NCI-H1417 (cell line): ENCODE measurements at regions not wholly inside any gene's neighbourhood (a gene's known extent, or its start where the extent isn't known, plus 50 kb on each side); places are given as distances from the start of the nearest gene placed in this dataset.
"Not testable (repeated sequence)": the region's sequence is repeated elsewhere in the genome, so short reads cannot be mapped to it uniquely, and the experiment has no call there.

ENCODE experiments used
- DNase-seq, 3 experiments: peaks; one replicate each; lab custom pipeline; 2025; lab: John Stamatoyannopoulos, UW

DNA sequence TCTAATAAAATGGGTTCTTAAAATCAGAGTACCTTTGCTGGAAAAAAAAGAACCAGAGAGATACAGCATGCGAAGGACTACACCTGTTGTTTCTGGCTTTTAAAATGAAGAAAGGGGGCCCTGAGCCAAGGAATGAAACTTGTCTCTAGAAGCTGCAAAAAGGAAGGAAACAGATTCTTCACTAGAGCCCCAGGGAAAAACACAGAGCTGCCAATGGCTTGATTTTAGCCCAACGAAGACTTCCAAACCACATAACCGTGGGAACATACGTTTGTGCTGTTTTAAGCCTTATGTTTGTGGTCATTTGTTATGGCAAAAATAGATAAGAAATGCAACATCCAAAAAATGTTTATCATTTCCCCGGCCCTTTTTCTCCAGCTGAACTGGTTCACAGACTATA lies 780.0 kb downstream of the SORCS1 start:
- no peak for DNase-seq

DNA sequence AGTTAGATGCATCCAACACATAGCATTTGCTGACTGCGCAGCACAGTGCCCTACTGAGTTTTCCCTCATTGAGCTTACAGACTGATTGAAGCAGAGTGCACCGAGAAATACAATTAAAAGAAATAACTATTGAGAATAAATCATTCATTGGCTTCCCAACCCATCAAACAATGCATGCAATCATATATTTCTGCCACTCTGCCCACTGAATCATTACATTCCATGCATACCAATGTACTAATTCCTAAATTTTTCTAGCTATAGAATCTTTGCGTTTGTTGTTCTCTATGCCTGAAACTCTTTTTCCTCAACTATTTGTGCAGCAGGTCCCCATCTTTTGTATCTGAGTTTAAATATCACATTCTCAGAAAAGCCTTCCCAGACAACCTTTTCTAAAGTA lies 783.8 kb downstream of the SORCS1 start:
- no peak for DNase-seq

DNA sequence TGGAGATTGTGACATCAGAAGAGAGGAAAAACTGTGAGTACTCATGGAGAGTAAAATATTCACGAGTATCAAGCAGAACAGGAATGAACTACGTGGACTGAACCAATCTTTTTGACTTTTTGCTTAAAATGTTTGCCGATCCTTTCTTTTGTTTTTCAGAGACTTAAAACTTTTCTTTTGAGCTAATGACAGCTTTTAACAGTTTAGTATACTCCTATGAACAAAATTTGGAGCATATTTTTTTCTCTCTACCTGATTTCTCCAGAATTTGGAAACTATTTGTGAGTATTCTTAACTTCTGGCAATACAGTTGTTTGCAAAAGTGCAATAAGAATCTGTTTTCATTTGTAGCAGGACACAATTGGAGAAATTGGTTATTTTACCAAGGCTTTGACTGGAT lies 786.3 kb downstream of the SORCS1 start:
- no peak for DNase-seq

DNA sequence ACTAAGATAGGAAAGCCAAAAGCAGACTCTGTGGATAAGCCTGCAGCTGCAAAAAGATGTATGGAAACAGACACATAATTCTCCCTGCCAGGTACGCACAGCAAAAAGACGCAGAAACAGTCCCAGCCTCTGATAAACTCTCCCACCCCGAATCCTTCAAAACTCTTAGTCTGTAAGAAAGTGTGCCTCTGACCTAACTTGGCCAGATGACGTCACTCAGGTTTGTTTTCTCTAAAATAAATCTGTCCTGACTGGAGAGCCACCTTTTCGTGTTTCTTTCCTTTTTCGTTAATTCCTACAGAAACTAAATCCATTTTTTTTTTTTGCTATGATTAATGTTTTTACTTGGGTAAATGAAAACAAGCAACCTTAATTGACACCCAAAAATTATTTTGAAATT lies 793.8 kb downstream of the SORCS1 start:
- DNase-seq: no peak

DNA sequence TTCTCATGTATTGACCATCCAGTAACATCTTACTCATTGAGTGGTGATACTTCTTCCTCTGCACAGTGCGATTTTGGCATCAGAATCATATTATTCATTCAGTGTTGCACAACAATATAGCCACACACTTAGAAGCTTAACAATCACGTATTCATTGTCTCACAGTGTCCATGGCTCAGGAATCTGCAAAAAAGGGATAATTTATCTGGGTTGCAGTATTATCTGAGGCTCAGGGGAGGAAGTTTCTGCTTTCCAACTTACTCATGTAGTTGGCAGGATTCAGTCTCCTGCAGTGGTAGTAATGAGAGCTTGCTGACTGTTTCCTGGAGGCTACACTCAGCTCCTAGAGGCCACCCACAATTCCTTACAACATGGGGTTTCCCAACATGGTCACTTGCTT lies 803.6 kb downstream of the SORCS1 start:
- DNase-seq: no peak

DNA sequence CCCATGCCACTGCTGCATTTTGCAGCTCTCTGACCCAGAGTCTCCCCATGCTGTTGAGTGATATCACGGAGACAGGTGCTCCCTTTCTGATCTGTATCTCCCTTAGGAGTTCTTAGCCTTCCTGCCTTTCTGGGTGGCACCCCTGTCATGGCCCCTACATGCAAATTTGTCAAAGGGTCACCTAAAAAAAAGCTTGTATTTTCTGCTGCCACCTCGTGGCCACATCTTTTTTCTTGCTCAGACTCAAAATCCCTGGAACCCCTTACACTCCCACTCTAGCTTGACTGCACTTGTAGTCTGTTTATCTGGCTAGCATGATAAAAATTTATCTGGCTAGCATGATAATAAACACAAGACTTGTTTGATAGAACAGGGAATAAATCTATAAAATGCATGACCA lies 809.1 kb downstream of the SORCS1 start:
- DNase-seq: no peak

DNA sequence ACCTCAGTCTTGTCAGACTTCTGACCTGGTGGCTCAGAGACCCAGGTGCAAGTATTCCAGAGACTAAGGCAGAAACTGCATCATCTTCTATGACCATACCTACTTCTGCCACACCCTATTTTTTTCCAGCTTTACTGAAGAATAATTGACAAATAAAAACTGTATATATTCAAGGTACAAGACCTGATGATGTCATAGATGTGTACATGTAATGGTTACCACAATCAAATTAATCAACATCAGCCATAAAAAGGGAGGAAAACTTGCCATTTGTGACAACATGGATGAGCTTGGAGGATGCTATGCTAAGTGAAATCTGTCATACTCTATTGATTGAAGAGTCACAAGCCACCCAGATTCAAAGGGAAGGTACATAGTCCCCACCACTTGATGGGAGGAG lies 815.6 kb downstream of the SORCS1 start:
- no peak for DNase-seq

DNA sequence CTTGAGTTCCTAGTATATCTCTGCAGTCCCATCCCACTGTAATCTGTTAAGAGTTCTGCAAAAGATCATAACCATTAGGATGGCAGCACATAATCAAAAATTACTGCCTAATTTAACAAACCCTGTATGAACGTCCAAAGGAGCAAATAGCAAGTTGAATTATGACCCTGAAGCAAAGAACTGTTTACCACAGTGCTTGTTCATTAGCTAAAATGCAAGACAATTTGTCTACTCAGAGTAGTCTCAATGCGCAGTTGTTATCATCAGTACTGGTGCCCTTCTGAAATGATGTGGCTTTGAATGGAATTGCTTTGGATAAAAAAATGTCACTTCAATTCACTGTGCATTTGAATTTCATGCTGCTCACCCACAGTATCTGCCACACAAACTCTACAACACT lies 817.0 kb downstream of the SORCS1 start:
- DNase-seq: no peak

DNA sequence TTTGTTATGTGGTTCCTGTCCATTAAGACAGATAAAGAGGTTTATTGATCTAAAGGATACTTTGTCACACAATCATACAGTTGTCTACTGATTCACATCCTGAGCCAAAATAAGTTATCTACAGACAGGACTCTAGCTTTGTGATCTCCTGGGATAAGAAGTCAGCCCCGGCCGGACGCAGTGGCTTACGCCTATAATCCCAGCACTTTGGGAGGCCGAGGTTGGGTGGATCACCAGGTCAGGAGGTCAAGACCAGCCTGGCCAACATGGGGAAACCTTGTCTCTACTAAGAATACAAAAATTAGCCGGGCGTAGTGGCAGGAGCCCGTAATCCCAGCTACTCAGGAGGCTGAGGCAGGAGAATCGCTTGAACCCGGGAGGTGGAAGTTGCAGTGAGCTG lies 821.0 kb downstream of the SORCS1 start:
- DNase-seq: not testable (repeated sequence)

DNA sequence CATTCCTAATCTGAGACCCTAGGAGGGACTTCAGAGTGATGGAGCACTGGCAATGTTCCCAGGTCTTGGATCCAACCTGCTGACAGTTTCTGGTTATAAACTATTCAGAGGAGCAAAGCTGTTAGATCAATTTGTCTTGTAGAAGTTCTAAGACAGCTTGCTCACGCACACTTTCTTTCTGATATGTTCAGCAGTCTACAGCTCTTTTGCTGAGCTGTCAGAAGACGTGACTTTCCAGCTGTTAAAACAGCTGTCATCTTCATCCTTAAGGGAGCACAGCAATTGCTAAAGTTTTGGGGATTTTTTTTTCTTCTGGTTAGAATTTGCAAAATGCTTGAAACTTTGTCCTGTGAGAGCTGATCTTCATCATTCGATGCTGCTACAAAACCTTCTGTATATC lies 823.1 kb downstream of the SORCS1 start:
- DNase-seq: no peak

DNA sequence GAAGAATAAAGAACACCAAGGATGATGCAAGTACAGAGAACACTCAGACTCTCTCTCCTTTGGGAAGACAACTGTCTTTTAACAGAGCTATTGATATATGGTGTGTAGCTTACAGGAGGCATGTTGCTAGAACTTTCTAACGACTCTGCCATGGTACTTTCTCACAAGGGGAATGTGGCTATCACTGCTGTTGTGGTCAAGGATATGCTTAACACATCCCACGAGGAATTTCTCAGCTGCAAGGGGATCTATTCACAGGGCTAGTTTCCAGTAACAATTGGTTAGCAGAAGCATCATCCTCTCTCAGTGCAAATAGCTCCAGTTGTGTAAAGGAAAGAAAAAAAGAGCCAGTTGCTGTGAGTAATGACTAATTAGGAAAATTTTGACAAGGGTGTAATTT lies 826.0 kb downstream of the SORCS1 start:
- no peak for DNase-seq

DNA sequence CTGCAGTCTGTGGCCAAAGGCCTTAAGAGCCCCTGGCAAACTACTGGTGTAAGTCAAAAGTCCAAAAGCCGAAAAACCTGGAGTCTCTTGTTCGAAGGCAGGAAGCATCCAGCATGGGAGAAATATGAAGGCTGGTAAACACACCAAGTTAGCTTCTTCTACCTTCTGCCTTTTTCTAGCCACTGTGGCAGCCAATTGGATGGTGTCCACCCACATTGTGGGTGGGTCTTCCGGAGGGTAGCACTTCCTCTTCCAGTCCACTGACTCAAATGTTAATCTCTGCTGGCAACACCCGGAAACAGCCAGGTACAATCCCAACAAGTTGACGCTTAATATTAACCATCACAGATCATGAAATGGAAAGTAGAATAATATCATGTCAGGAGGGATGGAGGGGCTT lies 827.6 kb downstream of the SORCS1 start:
- DNase-seq: no peak

DNA sequence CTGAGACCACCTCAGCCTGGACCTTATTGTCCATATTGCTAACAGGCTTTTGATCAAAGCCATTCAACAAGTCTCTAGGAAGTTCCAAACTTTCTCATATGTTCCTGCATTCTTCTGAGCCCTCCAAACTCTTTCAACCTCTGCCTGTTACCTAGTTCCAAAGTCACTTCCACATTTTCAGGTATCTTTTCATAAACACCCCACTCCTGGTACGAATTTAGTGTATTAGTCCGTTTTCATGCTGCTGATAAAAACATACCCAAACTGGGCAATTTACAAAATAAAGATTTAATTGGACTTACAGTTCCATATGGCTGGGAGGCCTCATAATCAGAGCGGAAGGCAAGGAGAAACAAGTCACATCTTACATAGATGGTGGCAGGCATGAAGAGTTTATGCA lies 836.8 kb downstream of the SORCS1 start:
- DNase-seq: no peak

DNA sequence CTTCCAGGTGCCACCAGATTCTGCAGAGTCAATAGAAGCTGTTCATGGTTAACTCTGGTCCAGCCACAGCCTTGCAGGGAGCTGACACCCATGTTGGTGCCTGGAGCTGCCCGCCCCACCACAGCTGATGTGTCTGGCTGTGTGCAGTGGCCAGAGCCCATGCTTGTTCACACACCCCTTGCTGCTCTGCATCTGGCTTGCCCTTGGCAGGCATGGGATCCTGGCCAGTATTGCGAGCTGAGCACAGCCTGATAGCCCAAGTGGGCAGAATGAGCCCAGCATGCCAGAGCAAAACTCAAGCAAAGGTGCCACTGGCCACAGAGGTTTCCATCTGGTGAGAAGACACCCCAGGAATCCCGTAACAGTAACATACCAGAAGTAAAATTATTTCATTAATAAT lies 843.6 kb downstream of the SORCS1 start:
- DNase-seq: no peak

DNA sequence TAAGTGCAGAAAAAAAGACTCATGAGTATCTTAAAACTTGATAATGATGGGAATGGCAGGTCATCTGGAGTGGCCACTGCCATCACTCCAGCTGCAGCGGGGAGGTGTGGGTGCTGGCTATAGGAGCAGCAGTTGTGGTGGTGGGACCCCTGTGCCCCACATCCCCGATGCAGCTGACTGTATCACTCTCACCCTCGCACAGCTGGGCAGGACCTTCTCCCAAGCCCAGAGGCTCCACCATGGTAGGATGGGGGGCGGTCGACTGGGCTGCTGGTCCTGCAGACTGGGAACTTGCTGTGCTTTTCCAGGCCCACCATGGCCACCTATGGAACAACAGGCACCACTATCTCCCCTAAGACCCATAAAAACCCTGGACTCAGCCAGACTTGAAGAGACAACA lies 844.4 kb downstream of the SORCS1 start:
- DNase-seq: no peak

DNA sequence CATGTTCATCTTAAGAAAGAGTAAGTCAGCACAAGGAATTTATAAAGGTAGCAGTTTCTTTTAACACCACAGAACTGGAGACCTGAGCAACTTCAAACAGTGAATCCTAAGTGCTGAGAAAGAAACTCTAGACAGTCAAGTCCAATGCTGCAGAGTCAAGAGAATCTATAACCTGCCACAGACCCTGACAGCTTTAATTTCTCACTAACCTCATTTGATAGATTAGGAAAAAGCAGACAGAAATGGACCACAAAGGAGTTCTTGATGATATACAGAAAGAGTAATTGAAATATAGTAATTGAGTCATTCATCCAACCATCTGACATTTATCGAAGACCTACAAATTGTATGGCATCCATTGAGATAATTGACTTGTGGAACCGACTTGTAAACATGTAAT lies 847.0 kb downstream of the SORCS1 start:
- no peak for DNase-seq

DNA sequence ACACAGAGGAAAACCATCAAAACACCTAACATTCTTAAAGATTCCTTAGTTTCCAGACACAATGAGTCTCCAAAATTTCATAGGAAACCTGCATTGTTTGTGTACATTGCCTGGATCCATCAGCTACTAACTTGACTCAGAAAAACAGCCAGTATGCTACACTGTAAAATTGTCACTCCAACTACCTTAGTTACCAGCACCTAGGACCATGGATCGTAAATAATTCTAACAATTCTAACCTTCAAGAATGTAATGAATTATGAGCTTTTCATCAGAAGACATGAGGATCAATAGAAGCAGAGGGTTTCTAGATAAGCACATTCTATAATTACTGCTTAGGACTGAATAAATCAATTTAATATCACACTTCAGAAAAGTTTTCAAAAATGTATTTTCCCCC lies 851.5 kb downstream of the SORCS1 start:
- DNase-seq: no peak

DNA sequence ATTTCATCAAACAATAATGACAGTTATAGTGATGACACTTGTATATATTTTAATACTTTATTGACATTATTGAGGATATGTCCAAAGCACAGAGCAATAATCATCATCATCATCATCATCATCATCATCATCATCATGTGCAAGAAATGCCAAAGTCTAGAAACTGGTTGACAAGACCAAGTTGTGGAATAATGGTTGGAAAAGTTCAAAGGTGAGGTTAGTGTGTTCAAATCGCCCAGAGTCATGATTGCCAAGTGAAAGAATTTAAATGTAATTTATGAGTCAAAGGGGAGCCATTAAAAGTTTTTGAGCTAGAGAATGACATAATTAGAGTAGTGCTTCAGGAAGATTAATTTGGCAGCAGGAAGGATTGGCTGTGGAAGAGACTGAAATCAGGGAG lies 852.4 kb downstream of the SORCS1 start:
- DNase-seq: no peak

DNA sequence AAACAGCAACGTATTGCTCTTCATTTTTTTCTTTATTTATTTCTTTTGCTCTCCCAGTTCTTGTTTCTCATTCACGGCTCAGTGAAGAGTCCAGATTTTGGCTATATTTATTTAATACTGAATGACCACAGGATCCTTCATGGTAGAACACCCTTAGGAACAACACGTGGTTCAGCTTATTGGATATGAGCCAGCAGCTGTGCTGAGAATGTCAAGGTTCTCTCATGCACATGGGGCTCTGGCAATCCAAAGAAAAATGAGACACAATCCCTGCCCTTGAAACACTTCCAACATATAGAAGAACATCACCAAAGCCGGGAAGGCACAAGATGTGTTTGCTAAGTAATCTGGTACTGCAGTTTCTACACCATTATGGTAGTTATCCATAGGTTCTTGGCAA lies 852.9 kb downstream of the SORCS1 start:
- no peak for DNase-seq

DNA sequence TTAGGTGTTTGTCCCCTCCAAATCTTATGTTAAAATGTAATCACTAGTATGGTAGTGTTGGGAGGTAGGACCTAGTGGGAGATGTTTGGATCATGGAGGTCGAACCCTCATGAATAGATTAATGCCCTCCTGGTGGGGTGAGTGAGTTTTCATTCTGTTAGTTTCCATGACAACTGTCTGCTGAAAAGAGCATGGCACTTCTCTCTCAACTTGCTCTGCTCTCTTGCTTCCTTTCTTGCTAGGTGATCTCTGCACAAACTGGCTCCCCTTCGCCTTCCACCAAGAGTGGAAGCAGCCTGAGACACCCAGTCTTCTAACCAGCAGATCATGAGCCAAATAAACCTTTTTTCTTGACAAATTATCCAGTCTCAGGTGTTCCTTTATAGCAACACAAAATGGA lies 853.9 kb downstream of the SORCS1 start:
- DNase-seq: no peak

DNA sequence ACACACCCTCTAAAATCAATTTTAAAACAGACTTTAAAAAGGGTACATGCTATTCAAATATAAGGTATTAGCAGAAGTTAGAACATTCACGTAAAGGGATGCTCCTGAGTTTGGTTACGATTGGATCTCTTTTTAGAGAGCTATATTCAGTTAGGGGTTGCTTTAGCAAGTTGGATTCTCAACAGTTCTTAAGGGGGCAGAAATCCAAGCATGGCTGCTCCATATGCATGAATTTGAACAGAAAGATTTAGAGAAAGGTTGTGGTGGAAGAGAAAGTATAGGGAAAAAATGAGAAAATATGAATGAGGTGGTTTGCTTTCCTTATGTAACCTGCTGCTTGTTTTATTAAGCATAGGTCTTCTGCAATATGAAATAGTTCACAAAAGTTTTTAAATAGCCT lies 855.1 kb downstream of the SORCS1 start:
- DNase-seq: no peak

DNA sequence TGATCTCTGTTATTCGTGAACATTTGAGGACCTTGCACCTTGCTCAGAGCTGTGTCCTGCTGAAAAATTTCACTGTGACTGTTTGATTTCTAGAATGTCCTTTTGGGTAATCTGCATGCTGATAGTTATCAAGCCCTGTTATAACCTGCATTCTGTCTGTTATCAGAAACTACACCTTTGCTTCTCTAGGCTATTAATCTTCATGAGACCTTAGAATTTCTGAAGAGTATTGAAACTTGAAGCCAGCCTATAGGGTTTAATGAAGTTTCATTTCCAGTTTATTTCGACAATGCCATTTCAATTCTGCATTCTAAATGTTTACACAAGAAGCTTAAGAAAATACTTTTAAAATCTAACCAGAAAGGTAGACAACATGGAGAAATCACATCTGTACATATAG lies 856.2 kb downstream of the SORCS1 start:
- no peak for DNase-seq

DNA sequence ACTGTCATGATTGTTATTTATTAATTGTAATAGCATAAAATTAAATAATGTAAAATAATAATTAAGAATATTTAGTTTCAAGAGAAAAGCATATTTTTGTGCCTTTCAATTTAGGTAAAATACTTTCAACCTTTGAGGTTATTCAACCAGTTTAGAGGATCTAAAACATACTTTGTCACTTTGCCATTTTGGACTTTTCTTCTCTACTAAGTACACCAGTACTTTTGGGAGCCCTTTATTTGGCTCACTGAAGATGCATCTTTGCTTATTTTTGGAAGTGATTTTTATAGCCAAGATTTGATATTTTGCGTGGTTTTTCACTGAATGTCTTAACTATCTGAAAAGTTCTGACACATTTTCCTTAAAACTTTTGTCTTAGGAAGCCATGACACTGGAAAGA lies 860.5 kb downstream of the SORCS1 start:
- DNase-seq: no peak

DNA sequence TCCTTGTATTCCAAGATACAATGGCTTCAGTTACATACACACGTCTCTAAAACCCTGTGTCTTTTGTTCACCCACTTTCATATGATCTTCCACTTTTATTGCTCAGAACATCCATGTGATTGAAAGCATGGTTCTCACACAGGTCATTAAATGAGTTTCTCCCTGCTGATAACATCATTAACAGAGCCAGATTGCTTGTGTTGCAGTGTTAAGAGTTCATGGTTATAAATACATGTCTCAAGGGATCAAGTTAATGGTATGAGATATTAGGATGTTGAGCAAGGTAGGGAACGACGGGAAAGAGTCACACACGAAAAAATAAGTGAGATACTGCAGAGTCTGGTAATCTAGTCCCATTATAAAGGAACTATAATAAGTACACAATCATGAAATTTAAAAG lies 861.5 kb downstream of the SORCS1 start:
- no peak for DNase-seq

DNA sequence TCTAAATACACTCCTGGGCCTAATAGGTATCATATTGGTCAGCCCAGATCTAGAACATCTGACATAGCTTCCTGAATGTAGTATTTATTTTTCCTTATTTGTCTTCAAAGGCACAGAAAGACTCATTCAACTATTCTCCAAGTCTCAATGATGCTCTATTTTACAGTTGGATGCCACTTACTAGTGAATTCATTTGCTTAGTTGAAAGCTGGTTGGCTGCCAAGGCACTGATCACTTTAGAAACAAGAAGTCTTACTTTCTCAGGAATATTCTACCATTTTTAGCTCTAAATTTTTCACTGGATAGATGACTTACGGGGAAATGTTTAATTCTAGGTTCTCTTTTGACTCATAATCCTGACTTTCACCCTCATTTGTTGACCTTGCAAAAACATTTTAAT lies 863.4 kb downstream of the SORCS1 start:
- no peak for DNase-seq
